ENCODE measurements at regions not wholly inside any gene's neighbourhood (a gene's known extent, or its start where the extent isn't known, plus 50 kb on each side); places are given as distances from the start of the nearest gene placed in this dataset.

DNA sequence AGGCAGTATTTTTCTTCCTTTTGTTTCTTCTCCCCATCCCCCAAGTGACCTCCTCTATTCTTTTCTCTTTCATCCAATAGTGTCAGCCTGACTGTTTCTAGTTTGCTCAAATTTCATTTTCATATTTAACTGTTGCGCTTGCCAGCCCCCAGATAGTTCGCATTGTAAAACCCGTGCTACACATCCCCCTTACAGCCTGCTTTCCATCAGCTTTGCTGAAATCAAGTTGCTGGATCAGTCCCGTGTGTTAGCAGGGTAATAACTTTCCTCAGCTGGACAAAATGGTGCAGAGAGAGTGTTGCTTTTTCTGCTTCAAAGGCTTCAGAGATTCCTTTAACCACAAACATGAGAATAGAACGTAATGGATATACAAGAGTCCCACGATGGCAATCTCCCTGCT, 180.6 kb upstream of the NPVF start:
- TF ChIP-seq CTCF (IDR thresholded peaks at IDR 0.05 in 2 of 3, conservative IDR thresholded peaks at IDR 0.05 in 1 of 3; ENCODE audit: borderline replicate concordance in 1 of 3, insufficient read depth in 1 of 3, low read depth in 2 of 3, low read length in 2 of 3), result no peak
- no peak for TF ChIP-seq SIN3A (IDR thresholded peaks at IDR 0.05; ENCODE audit: low read depth)
- no peak for TF ChIP-seq CBX3 (IDR thresholded peaks at IDR 0.05; ENCODE audit: low read depth)

Data from HCT116 (cell line).